WI38 (cell line): ENCODE measurements at regions not wholly inside any gene's neighbourhood (a gene's known extent, or its start where the extent isn't known, plus 50 kb on each side); places are given as distances from the start of the nearest gene placed in this dataset.

ENCODE experiments used
- H3K4me3 ChIP-seq: 2 replicates; pipeline ENCODE4 v1.5.1; 2011; ENCODE audit warnings: low read depth, mild to moderate bottlenecking, control low read depth, low read length
- TF ChIP-seq, protein P1 (sequence below): IDR thresholded peaks from 2 replicates; pipeline ENCODE4 v1.5.1; 2012; ENCODE audit warnings: low read depth, mild to moderate bottlenecking, control low read depth, low read length

- no peak overlapping the region for H3K4me3 ChIP-seq
- TF ChIP-seq, protein P1, sequence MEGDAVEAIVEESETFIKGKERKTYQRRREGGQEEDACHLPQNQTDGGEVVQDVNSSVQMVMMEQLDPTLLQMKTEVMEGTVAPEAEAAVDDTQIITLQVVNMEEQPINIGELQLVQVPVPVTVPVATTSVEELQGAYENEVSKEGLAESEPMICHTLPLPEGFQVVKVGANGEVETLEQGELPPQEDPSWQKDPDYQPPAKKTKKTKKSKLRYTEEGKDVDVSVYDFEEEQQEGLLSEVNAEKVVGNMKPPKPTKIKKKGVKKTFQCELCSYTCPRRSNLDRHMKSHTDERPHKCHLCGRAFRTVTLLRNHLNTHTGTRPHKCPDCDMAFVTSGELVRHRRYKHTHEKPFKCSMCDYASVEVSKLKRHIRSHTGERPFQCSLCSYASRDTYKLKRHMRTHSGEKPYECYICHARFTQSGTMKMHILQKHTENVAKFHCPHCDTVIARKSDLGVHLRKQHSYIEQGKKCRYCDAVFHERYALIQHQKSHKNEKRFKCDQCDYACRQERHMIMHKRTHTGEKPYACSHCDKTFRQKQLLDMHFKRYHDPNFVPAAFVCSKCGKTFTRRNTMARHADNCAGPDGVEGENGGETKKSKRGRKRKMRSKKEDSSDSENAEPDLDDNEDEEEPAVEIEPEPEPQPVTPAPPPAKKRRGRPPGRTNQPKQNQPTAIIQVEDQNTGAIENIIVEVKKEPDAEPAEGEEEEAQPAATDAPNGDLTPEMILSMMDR: no peak
Measured at GRCh38 chr6:99030915-99031314, 83.2 kb upstream of the FBXL4 start.

DNA sequence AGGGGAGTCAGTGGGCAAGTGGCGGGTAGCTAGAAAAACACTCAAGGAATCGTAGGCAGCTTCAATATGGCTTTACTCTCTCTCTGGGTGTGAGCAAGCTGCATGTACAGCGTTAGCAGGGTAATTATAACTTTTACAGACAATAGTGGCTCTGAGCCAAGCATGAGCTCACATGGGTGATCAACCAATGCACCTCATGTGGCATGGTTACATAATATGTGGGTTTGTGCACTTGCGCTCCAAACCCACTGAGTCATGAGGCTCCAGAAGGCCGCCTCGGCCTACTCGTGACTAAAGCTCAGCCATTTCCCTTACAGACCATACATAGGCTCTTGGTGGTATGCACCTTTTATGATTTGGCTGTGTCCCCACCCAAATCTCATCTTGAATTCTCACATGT, 78.4 kb upstream of the FBXL4 start:
- TF ChIP-seq, protein P1: no peak

DNA sequence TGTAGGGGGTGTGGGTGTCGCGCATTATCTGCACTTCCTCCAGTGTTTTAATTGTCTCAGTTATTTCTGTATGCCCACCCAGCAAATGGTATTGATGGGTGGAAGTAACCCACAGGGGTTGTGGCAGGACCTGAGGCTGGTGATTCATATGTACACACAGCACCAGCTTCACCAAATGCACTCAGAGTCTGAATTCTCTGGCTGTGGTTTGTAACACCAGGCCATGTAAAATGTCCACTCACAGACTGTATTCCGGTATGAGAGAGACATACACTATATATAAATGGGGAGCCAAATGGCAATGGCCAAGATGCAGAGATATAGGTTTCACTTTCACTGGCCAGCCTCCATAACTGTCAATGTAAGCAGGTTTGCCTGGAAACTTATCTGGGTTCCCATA, 76.3 kb upstream of the FBXL4 start:
- TF ChIP-seq, protein P1: no peak
- no peak overlapping the region for H3K4me3 ChIP-seq

More for the DNA sequence above, 78.4 kb upstream of the FBXL4 start:
- H3K4me3 ChIP-seq: no peak overlapping the region

DNA sequence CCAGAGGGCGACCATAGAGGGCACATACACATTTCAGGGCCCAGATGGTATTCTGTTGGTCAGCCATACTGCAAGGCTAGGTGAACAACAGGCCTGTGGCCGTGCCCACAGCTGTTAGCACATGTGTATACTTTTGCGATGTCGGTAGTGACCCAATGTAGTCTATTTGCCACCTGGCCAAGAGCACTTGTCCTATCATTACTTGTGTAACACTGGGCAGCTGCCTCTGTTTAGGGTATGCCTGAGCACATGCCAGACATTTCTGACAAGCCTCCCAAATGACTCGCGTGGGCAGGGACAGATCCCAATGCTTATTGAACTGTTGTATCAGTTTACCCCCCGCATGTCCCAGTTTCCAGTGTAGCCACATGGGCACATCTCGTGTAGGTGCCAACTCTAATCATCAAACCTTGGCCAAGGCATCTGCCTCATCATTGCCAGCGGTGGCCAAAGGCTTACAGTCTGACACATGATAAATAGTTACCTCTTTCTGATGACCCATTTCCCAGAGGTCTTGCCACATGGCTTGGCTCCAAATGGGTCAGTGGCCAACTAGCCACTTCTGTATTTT, 74.4 kb upstream of the FBXL4 start:
- TF ChIP-seq, protein P1: no peak

DNA sequence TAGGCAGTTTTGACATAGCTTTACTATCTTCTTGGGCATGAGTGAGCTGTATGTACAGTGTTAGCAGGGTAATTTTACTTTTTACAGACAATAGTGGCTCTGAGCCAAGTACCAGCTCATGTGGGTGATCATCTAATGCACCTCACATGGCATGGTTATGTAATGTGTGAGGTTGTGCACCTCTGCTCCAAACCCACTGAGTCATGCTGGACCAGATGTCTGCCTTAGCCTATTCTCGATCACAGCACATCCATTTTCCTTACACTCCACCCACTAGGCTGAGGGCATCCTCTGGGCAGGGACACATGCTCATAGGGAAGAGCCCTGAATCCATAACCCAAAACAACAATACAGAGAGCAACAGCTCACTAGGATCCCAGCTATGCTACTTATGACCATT, 71.6 kb upstream of the FBXL4 start:
- no peak overlapping the region for H3K4me3 ChIP-seq
- TF ChIP-seq, protein P1: no peak

More for the DNA sequence above, 74.4 kb upstream of the FBXL4 start:
- no peak overlapping the region for H3K4me3 ChIP-seq

GRCh38 chr6:99017150-99017549, 69.4 kb upstream of the FBXL4 start:
- no peak overlapping the region for H3K4me3 ChIP-seq
- TF ChIP-seq, protein P1: no peak

- TF ChIP-seq, protein P1: no peak
- no peak overlapping the region for H3K4me3 ChIP-seq
Measured at GRCh38 chr6:99016355-99016754, 68.6 kb upstream of the FBXL4 start.
